SK-N-SH treated with all-trans-retinoic acid at 6 μM for 48 hours (cell line): ENCODE measurements at regions not wholly inside any gene's neighbourhood (a gene's known extent, or its start where the extent isn't known, plus 50 kb on each side); places are given as distances from the start of the nearest gene placed in this dataset.

Experiments used
- ATAC-seq: fragments of 200-7000 bp; cut with Tn5 transposase; 3 replicates; pipeline ENCODE4 v1.9.1; 2020; ENCODE audit warnings: mild to moderate bottlenecking, moderate library complexity
- BACH2 ChIP-seq: fragments of 250-450 bp; sonication (Bioruptor Pico); IDR thresholded peaks from 2 replicates; pipeline ENCODE4 v1.9.0; 2021; ENCODE audit warnings: mild to moderate bottlenecking, borderline replicate concordance
- CREB5 ChIP-seq: fragments of 250-450 bp; sonication (Bioruptor Pico); IDR thresholded peaks from 2 replicates; pipeline ENCODE4 v1.5.1; 2020; ENCODE audit warnings: low read depth, mild to moderate bottlenecking, moderate library complexity
- CSDC2 ChIP-seq: fragments of 250-450 bp; sonication (Bioruptor Pico); IDR thresholded peaks from 2 replicates; pipeline ENCODE4 v1.5.0; 2020; ENCODE audit warnings: mild to moderate bottlenecking, moderate library complexity
- CSRNP3 ChIP-seq: fragments of 250-450 bp; sonication (Bioruptor Pico); IDR thresholded peaks from 2 replicates; pipeline ENCODE4 v1.5.1; 2021; ENCODE audit warnings: mild to moderate bottlenecking, moderate library complexity
- ESRRG ChIP-seq: fragments of 250-450 bp; sonication (Bioruptor Pico); IDR thresholded peaks from 2 replicates; pipeline ENCODE4 v1.6.1; 2021; ENCODE audit warnings: mild to moderate bottlenecking
- GLIS3 ChIP-seq: fragments of 250-450 bp; sonication (Bioruptor Pico); IDR thresholded peaks from 2 replicates; pipeline ENCODE4 v1.5.0; 2020; ENCODE audit warnings: mild to moderate bottlenecking, moderate library complexity
- ISL1 ChIP-seq: fragments of 250-450 bp; sonication (Bioruptor Pico); IDR thresholded peaks from 2 replicates; pipeline ENCODE4 v2.1.2; 2022; ENCODE audit warnings: mild to moderate bottlenecking, moderate library complexity
- PATZ1 ChIP-seq: fragments of 250-450 bp; sonication (Bioruptor Pico); IDR thresholded peaks from 2 replicates; pipeline ENCODE4 v1.8.0; 2020; ENCODE audit warnings: mild to moderate bottlenecking, moderate library complexity, borderline replicate concordance
- POU6F1 ChIP-seq: fragments of 250-450 bp; sonication (Bioruptor Pico); IDR thresholded peaks from 2 replicates; pipeline ENCODE4 v1.8.0; 2021; ENCODE audit warnings: low read depth, mild to moderate bottlenecking, moderate library complexity, borderline replicate concordance
- SNAI2 ChIP-seq: fragments of 250-450 bp; sonication (Bioruptor Pico); IDR thresholded peaks from 2 replicates; pipeline ENCODE4 v1.5.0; 2020; ENCODE audit warnings: mild to moderate bottlenecking, moderate library complexity
- TCF4 ChIP-seq: fragments of 250-450 bp; sonication (Bioruptor Pico); IDR thresholded peaks from 2 replicates; pipeline ENCODE4 v1.8.0; 2021; ENCODE audit warnings: mild to moderate bottlenecking, moderate library complexity, borderline replicate concordance
- TSHZ2 ChIP-seq: fragments of 250-450 bp; sonication (Bioruptor Pico); IDR thresholded peaks from 2 replicates; pipeline ENCODE4 v1.5.0; 2020; ENCODE audit warnings: mild to moderate bottlenecking, moderate library complexity
- ZFP3 ChIP-seq: fragments of 250-450 bp; sonication (Bioruptor Pico); IDR thresholded peaks from 2 replicates; pipeline ENCODE4 v1.5.0; 2020; ENCODE audit warnings: mild to moderate bottlenecking, moderate library complexity
- ZNF565 ChIP-seq: fragments of 450-650 bp; formaldehyde crosslinking; conservative IDR thresholded peaks from 2 replicates; pipeline ENCODE4 v1.5.0; 2020; ENCODE audit warnings: low read depth, mild to moderate bottlenecking, moderate library complexity
- ZNF70 ChIP-seq: fragments of 450-650 bp; formaldehyde crosslinking; IDR thresholded peaks from 2 replicates; pipeline ENCODE4 v1.5.0; 2020; ENCODE audit warnings: mild to moderate bottlenecking, moderate library complexity

- no peak for TF ChIP-seq PATZ1 (CRISPR knock-in tag)
Measured at GRCh38 chr12:43132291-43132690, 419.7 kb downstream of the ADAMTS20 start (continued).

- no peak for ATAC-seq
- TF ChIP-seq ESRRG (no peak), ZNF565 (CRISPR knock-in tag) (no peak), TCF4 (CRISPR knock-in tag) (no peak), ZNF70 (CRISPR knock-in tag) (no peak), CSDC2 (no peak), SNAI2 (no peak), ZFP3 (CRISPR knock-in tag) (no peak), POU6F1 (CRISPR knock-in tag) (no peak), CREB5 (CRISPR knock-in tag) (no peak), PATZ1 (CRISPR knock-in tag) (no peak), GLIS3 (CRISPR knock-in tag) (no peak), TSHZ2 (CRISPR knock-in tag) (no peak), BACH2 (no peak)
- TF ChIP-seq, all 23 proteins: peak for 0
Measured at GRCh38 chr12:43131301-43131700, 420.7 kb downstream of the ADAMTS20 start.

- ATAC-seq, result no peak
Measured at GRCh38 chr12:43127886-43128549, 424.0 kb downstream of the ADAMTS20 start.

More at GRCh38 chr12:43127886-43128549, 424.0 kb downstream of the ADAMTS20 start:
- TF ChIP-seq ISL1 (CRISPR knock-in tag) (no peak), TCF4 (CRISPR knock-in tag) (no peak), CSRNP3 (CRISPR knock-in tag) (no peak), ZNF565 (CRISPR knock-in tag) (no peak), CREB5 (CRISPR knock-in tag) (no peak), GLIS3 (CRISPR knock-in tag) (no peak), TSHZ2 (CRISPR knock-in tag) (no peak)
